Panc1 (cell line): ENCODE measurements at regions not wholly inside any gene's neighbourhood (a gene's known extent, or its start where the extent isn't known, plus 50 kb on each side); places are given as distances from the start of the nearest gene placed in this dataset.

ENCODE experiments used
- ATAC-seq: fragments of 200-7000 bp; cut with Tn5 transposase; 2 replicates; pipeline ENCODE4 v1.9.1; 2020; ENCODE audit warnings: mild to moderate bottlenecking, moderate library complexity
- BruUV-seq: library from RNA; stranded (reverse); fragments of 400-500 nt; replicated peaks from 2 replicates; lab custom pipeline; 2021; lab: Mats Ljungman, UMichigan
- CTCF ChIA-PET: fragments of 300-600 bp; sonication (Branson Sonifier 250); formaldehyde crosslinking; loops from one replicate; lab custom pipeline; 2022; ENCODE audit warnings: antibody characterized with exemption; lab: Charles Lee
- POLR2A ChIA-PET: fragments of 300-600 bp; sonication (Branson Sonifier 250); formaldehyde crosslinking; loops from one replicate; lab custom pipeline; 2022; ENCODE audit warnings: antibody characterized with exemption; lab: Charles Lee
- DNase-seq: peaks from one replicate; pipeline ENCODE4 v3.0.0-alpha.2; 2010; ENCODE audit warnings: low read depth, low spot score
- H3K27ac ChIP-seq: 2 replicates; pipeline ENCODE4 v1.5.1; 2011; ENCODE audit warnings: mild to moderate bottlenecking, low read length, inconsistent platforms
- H3K27me3 ChIP-seq: fragments of 200-500 bp; sonication (Bioruptor generic); 2 replicates; pipeline ENCODE4 v1.6.0; 2014; ENCODE audit warnings: low read length, inconsistent platforms; ENCODE audit not compliant: control insufficient read depth, insufficient read depth
- H3K36me3 ChIP-seq: fragments of 200-500 bp; sonication (Bioruptor generic); 2 replicates; pipeline ENCODE4 v1.5.1; 2014; ENCODE audit warnings: inconsistent platforms, mild to moderate bottlenecking, low read length, moderate library complexity; ENCODE audit not compliant: control insufficient read depth, insufficient read depth
- H3K4me1 ChIP-seq: 2 replicates; pipeline ENCODE4 v1.5.1; 2011; ENCODE audit warnings: inconsistent platforms, mild to moderate bottlenecking, low read length, moderate library complexity; ENCODE audit not compliant: control insufficient read depth, insufficient read depth
- H3K4me3 ChIP-seq, 2 experiments: 2 replicates each; pipeline ENCODE4 v1.5.1; 2011 to 2012; ENCODE audit warnings: low read depth in 2 of 2, low read length in 2 of 2, mild to moderate bottlenecking in 2 of 2, inconsistent platforms in 1 of 2, moderate library complexity in 1 of 2
- H3K9me3 ChIP-seq: fragments of 200-500 bp; sonication (Bioruptor generic); 2 replicates; pipeline ENCODE4 v1.5.1; 2014; ENCODE audit warnings: low read depth, mild to moderate bottlenecking, inconsistent platforms, low read length, moderate library complexity; ENCODE audit not compliant: control insufficient read depth, insufficient read depth
- CTCF ChIP-seq: fragments of 450-650 bp; IDR thresholded peaks from 2 replicates; pipeline ENCODE4 v1.5.1; 2017; ENCODE audit warnings: mild to moderate bottlenecking
- POLR2AphosphoS5 ChIP-seq: IDR thresholded peaks from 2 replicates; pipeline ENCODE4 v1.6.1; 2012; ENCODE audit warnings: mild to moderate bottlenecking, low read depth, low read length, moderate library complexity
- REST ChIP-seq, 2 experiments: IDR thresholded peaks; 2 replicates each; pipeline ENCODE4 v1.6.1; 2011 to 2012; ENCODE audit warnings: low read depth in 2 of 2, control low read depth in 1 of 2, low read length in 1 of 2, mild to moderate bottlenecking in 1 of 2, moderate library complexity in 1 of 2; ENCODE audit not compliant: insufficient read depth in 1 of 2
- SIN3A ChIP-seq: IDR thresholded peaks from 2 replicates; pipeline ENCODE4 v1.6.1; 2012; ENCODE audit warnings: low read depth, mild to moderate bottlenecking, low read length, moderate library complexity, borderline replicate concordance; ENCODE audit not compliant: insufficient read depth
- TCF7L2 ChIP-seq: IDR thresholded peaks from 2 replicates; pipeline ENCODE4 v1.6.1; 2011; ENCODE audit warnings: mild to moderate bottlenecking, low read depth, low read length, inconsistent platforms
- in situ Hi-C: cut with HindIII; loops from 2 replicates; pipeline ENCODE4 v1.10.0; 2016; ENCODE audit warnings: low sequenced_read_pairs, low pct_unique_long_range_greater_than_20kb
- intact Hi-C: fragments of 100-400 bp; cut with micrococcal nuclease; formaldehyde crosslinking; loops from one replicate; pipeline ENCODE4 v1.10.0; 2022; ENCODE audit not compliant: unreplicated experiment

- intact Hi-C loops (no loop called here), in situ Hi-C loops (no loop called here)
- no peak for DNase-seq
- H3K27me3 ChIP-seq, result no peaks in the 10 kb centered on the region
- H3K9me3 ChIP-seq, result no peaks in the 10 kb centered on the region
- CTCF ChIA-PET, result interaction anchor here (0.7 kb wide), 1 partner anchor 795 kb away, joined by 3 read pairs; no protein-coding TSS in a partner anchor
- no TSS peak for BruUV-seq
- H3K36me3 ChIP-seq, result no peaks in the 10 kb centered on the region
- TF ChIP-seq TCF7L2, result no peak
- TF ChIP-seq SIN3A, result no peak
- no peak for TF ChIP-seq POLR2AphosphoS5
- no peak for TF ChIP-seq REST (IDR thresholded peaks at IDR 0.05; ENCODE audit: insufficient read depth in 1 of 2, low read depth in 2 of 2, low read length in 1 of 2)
- TF ChIP-seq CTCF, result no peak
- no peak overlapping the region for H3K4me3 ChIP-seq
- no peaks in the 10 kb centered on the region for H3K4me1 ChIP-seq
- no peak overlapping the region for H3K27ac ChIP-seq
- POLR2A ChIA-PET, result no interaction called here
- no peak for ATAC-seq
Measured at GRCh38 chr1:215489771-215490565, 77.1 kb upstream of the KCTD3 start.

- H3K27ac ChIP-seq, result no peak overlapping the region
- H3K9me3 ChIP-seq, result no peaks in the 10 kb centered on the region
- ATAC-seq (no peak), DNase-seq (no peak)
- no peak overlapping the region for H3K4me3 ChIP-seq
- intact Hi-C loops, result no loop called here
- in situ Hi-C loops, result no loop called here
- H3K36me3 ChIP-seq, result no peaks in the 10 kb centered on the region
- no peaks in the 10 kb centered on the region for H3K4me1 ChIP-seq
- BruUV-seq, result no TSS peak
- POLR2A ChIA-PET, result no interaction called here
- CTCF ChIA-PET, result no interaction called here
- no peak for TF ChIP-seq CTCF
- no peak for TF ChIP-seq POLR2AphosphoS5
- no peak for TF ChIP-seq TCF7L2
- TF ChIP-seq REST (IDR thresholded peaks at IDR 0.05; ENCODE audit: insufficient read depth in 1 of 2, low read depth in 2 of 2, low read length in 1 of 2), result no peak
- TF ChIP-seq SIN3A, result no peak
- no peaks in the 10 kb centered on the region; the same call in 1 of the 2 replicates for H3K27me3 ChIP-seq
Measured at GRCh38 chr1:215497528-215497927, 69.6 kb upstream of the KCTD3 start.
